ENCODE measurements at regions not wholly inside any gene's neighbourhood (a gene's known extent, or its start where the extent isn't known, plus 50 kb on each side); places are given as distances from the start of the nearest gene placed in this dataset.

DNA sequence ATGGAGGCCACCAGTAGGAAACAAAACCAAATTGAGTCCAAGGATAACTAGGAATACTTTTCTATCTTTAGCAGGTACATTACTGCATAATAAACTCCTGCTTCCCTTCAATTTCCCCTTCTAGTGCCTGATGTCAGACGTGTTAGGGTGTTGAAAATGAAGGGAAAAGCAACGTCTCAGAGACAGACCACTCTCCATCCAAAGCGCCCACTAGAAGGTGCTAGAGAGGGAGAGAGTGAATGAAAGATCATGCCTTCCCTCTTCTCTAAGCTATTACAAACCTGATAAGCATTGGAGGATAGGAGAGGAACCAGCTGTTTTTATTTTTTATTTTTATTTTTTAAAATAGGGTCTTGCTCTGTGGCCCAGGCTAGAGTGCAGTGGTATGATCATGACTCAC, 64.1 kb downstream of the ZNF641 start:
- H3K27ac ChIP-seq, result no peak overlapping the region
- TF ChIP-seq ZFX (IDR thresholded peaks at IDR 0.05; ENCODE audit: borderline replicate concordance), result no peak
- TF ChIP-seq, protein P1, sequence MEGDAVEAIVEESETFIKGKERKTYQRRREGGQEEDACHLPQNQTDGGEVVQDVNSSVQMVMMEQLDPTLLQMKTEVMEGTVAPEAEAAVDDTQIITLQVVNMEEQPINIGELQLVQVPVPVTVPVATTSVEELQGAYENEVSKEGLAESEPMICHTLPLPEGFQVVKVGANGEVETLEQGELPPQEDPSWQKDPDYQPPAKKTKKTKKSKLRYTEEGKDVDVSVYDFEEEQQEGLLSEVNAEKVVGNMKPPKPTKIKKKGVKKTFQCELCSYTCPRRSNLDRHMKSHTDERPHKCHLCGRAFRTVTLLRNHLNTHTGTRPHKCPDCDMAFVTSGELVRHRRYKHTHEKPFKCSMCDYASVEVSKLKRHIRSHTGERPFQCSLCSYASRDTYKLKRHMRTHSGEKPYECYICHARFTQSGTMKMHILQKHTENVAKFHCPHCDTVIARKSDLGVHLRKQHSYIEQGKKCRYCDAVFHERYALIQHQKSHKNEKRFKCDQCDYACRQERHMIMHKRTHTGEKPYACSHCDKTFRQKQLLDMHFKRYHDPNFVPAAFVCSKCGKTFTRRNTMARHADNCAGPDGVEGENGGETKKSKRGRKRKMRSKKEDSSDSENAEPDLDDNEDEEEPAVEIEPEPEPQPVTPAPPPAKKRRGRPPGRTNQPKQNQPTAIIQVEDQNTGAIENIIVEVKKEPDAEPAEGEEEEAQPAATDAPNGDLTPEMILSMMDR (IDR thresholded peaks at IDR 0.05), result peak; percentile 70

- H3K27ac ChIP-seq, result no peak overlapping the region
Measured at GRCh38 chr12:48285751-48286650, 64.7 kb downstream of the ZNF641 start.

GRCh38 chr12:48281811-48282210, 68.9 kb downstream of the ZNF641 start:
- no peak for TF ChIP-seq ZFX (IDR thresholded peaks at IDR 0.05; ENCODE audit: borderline replicate concordance)
- TF ChIP-seq, protein P1 (IDR thresholded peaks at IDR 0.05), result no peak
- no peak overlapping the region for H3K27ac ChIP-seq

More at GRCh38 chr12:48285751-48286650, 64.7 kb downstream of the ZNF641 start:
- TF ChIP-seq ZFX (IDR thresholded peaks at IDR 0.05; ENCODE audit: borderline replicate concordance), result no peak
- TF ChIP-seq, protein P1 (IDR thresholded peaks at IDR 0.05), result no peak

DNA sequence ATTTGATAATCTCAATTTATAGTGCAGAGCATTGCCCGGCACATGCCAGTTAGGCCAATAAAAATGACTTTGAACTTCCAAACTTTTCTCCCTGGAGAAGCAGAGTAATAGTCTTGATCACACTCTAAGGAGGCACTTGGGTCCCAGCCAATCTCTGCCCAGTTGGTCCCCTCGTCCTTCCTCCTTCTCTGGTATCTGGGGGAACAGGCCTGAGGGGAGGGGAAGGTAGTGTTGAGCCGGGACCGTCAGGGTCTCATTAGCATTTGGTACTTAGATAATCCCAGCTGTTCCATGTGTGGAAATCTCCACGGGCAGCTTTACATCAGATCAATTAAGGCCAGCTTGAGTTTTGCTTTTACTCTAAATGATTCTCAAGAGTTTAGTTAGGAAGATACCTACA, 70.1 kb downstream of the ZNF641 start:
- TF ChIP-seq ZFX (IDR thresholded peaks at IDR 0.05; ENCODE audit: borderline replicate concordance), result no peak
- TF ChIP-seq, protein P1 (IDR thresholded peaks at IDR 0.05), result no peak
- no peak overlapping the region for H3K27ac ChIP-seq

DNA sequence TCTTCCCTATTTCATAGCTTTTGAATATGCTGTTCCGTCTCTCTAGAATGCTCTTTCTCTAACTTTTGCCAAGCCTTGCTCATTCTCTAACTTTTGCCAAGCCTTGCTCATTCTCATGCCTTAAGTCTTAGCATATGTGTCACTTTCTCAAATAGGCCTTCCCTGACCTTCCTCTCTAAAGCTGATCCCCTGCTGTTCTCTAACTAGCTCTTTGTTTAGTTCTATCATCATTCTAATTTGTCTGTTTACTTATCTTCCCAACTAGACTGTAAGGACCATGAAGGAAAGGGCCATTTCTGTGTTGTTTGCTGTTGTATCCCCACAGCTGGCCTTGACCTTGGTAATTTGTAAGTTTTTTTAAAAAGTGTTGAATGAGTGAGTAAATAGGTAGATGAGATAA, 71.1 kb downstream of the ZNF641 start:
- no peak overlapping the region for H3K27ac ChIP-seq

GRCh38 chr12:48279101-48279500, 71.6 kb downstream of the ZNF641 start:
- no peak overlapping the region for H3K27ac ChIP-seq
- TF ChIP-seq, protein P1 (IDR thresholded peaks at IDR 0.05), result no peak
- no peak for TF ChIP-seq ZFX (IDR thresholded peaks at IDR 0.05; ENCODE audit: borderline replicate concordance)

More for the DNA sequence above, 71.1 kb downstream of the ZNF641 start:
- TF ChIP-seq, protein P1 (IDR thresholded peaks at IDR 0.05), result no peak
- TF ChIP-seq ZFX (IDR thresholded peaks at IDR 0.05; ENCODE audit: borderline replicate concordance), result no peak

- no peak for TF ChIP-seq ZFX (IDR thresholded peaks at IDR 0.05; ENCODE audit: borderline replicate concordance)
- no peak overlapping the region for H3K27ac ChIP-seq
Measured at GRCh38 chr12:48276621-48277020, 73.5 kb upstream of the OR10AD1 start.

Measured in 22Rv1 (cell line).